ENCODE measurements at regions not wholly inside any gene's neighbourhood (a gene's known extent, or its start where the extent isn't known, plus 50 kb on each side); places are given as distances from the start of the nearest gene placed in this dataset.

GRCh38 chr14:84882830-84883229, 647.1 kb upstream of the FLRT2 start:
- TF ChIP-seq CTCF (IDR thresholded peaks at IDR 0.05): no peak
- TF ChIP-seq EP300 (IDR thresholded peaks at IDR 0.05): no peak
- TF ChIP-seq POLR2A (IDR thresholded peaks at IDR 0.05): no peak
- no peak for TF ChIP-seq POLR2AphosphoS5 (IDR thresholded peaks at IDR 0.05)

Measured in upper lobe of left lung (tissue), 4 donors.